ENCODE measurements at regions not wholly inside any gene's neighbourhood (a gene's known extent, or its start where the extent isn't known, plus 50 kb on each side); places are given as distances from the start of the nearest gene placed in this dataset.
"Not testable (repeated sequence)": the region's sequence is repeated elsewhere in the genome, so short reads cannot be mapped to it uniquely, and the experiment has no call there.

DNA sequence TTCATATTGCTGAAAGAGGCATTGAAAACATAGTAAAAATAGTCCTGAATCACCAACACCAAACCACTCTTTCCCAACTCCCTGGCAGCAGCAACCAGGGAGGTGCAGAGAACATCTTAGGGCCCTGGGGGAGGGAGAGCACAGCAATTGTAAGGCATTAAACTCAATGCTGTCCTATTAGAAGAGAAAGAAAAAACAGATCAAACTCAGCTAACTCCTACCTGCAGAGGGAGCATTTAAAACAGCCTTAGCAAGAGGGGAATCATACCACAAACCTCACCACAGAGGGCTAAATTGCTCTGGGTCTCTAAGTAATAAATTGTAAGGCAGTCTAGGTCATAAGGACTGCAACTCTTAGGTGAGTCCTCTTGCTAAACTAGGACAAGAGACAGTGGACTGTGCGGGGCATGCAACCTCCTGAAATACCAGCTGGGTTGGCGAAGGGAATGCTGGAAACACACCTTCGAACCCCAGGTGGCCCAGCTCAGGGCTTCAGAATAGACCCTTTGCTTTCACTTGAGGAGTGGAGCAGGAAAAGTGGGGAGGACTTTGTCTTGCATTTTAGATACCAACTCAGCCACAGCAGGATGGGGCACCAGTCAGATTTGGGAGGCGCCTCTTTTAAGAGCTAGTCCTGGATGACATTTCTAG lies 697.1 kb upstream of the FAT3 start:
- no peak for TF ChIP-seq CTCF (IDR thresholded peaks at IDR 0.05)
- no peak for DNase-seq (ENCODE audit: low spot score in 2 of 2)
- H3K4me3 ChIP-seq: no peak overlapping the region
- H3K9me3 ChIP-seq: no peaks in the 10 kb centered on the region
- no peak overlapping the region for H3K27ac ChIP-seq
- no peaks in the 10 kb centered on the region for H3K36me3 ChIP-seq
- H3K4me1 ChIP-seq: no peaks in the 10 kb centered on the region
- intact Hi-C loops (cut with DNase I): no loop called here
- no peaks in the 10 kb centered on the region for H3K27me3 ChIP-seq

DNA sequence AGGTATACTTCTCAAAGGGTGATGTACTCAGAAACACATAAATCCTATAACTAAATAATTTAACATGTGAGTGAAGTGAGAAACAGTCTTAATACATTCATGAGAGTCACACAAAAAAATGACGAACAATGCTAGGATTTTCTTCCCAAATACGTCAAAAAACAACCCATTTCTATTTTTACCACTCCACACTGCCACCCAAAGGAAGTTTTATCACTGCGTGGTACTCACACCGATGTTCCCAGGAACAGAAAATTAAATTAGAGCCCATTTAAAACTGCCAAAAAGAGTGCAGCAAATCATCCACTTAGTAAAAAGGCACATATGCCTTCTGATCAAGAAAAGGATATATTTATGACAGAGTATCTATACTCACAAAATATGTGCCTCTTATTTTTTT lies 710.9 kb upstream of the FAT3 start:
- no peak overlapping the region for H3K27ac ChIP-seq
- no peak for TF ChIP-seq CTCF (IDR thresholded peaks at IDR 0.05)
- intact Hi-C loops (cut with DNase I): no loop called here

GRCh38 chr11:91497847-91498246 lies 726.8 kb upstream of the FAT3 start:
- TF ChIP-seq CTCF (IDR thresholded peaks at IDR 0.05): no peak
- intact Hi-C loops (cut with DNase I): no loop called here
- no peak overlapping the region for H3K27ac ChIP-seq
- H3K4me1 ChIP-seq: no peaks in the 10 kb centered on the region
- no peaks in the 10 kb centered on the region for H3K36me3 ChIP-seq
- H3K4me3 ChIP-seq: no peak overlapping the region
- no peaks in the 10 kb centered on the region for H3K9me3 ChIP-seq
- DNase-seq (ENCODE audit: low spot score in 2 of 2): no peak
- no peaks in the 10 kb centered on the region for H3K27me3 ChIP-seq

More for the DNA sequence above, 710.9 kb upstream of the FAT3 start:
- no peaks in the 10 kb centered on the region for H3K9me3 ChIP-seq
- H3K36me3 ChIP-seq: no peaks in the 10 kb centered on the region
- DNase-seq (ENCODE audit: low spot score in 2 of 2): no peak
- H3K4me1 ChIP-seq: no peaks in the 10 kb centered on the region
- H3K27me3 ChIP-seq: no peaks in the 10 kb centered on the region
- H3K4me3 ChIP-seq: no peak overlapping the region

DNA sequence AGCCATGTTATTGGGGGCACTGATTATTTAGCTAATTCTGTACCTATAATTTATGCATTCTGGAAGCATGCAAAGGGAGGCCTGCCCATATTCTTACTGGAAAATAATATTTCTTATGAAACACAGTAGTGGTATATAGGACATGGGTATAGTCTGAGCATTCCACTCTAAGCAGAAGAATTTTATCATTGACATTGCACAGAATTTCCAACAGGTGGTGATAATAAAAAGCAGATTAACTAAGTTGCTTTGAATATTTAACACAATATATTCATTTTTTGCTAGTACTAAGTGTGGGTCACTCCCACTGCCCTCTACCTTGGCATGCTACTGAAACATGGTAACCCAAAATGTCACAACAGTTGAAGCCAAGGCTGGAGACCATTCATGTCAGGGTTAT lies 728.8 kb upstream of the FAT3 start:
- H3K4me3 ChIP-seq: no peak overlapping the region
- no peak overlapping the region for H3K27ac ChIP-seq
- H3K27me3 ChIP-seq: no peaks in the 10 kb centered on the region
- no peak for DNase-seq (ENCODE audit: low spot score in 2 of 2)
- no peaks in the 10 kb centered on the region for H3K9me3 ChIP-seq
- H3K4me1 ChIP-seq: no peaks in the 10 kb centered on the region
- no peak for TF ChIP-seq CTCF (IDR thresholded peaks at IDR 0.05)
- intact Hi-C loops (cut with DNase I): no loop called here
- no peaks in the 10 kb centered on the region for H3K36me3 ChIP-seq

DNA sequence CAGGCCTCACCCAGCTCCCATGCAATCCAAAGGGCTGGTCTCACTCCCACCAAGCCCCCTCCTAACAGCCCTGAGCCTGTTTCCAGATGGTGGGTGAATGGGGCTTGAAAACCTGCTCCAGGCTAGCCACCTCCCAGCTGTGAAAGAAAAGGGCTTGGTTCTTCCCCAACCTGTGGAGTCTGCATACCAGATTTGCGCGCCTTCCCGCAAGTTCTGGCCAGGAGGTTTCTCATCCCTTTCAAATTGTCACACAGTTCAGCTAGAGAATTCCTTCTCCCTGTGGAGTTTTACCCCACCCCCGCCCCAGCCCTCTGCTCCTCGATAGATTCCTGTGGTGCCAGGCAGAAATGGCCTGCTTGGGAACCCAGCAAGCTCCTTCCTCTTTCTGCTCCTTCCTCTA lies 734.6 kb upstream of the FAT3 start:
- DNase-seq (ENCODE audit: low spot score in 2 of 2): no peak
- Histone ChIP-seq H3K36me3 (no peaks in the 10 kb centered on the region), H3K4me3 (no peak overlapping the region), H3K4me1 (no peaks in the 10 kb centered on the region), H3K27ac (no peak overlapping the region), H3K9me3 (peaks cover 0 to 8% of the 10 kb centered on the region in 2 donors), H3K27me3 (no peaks in the 10 kb centered on the region)
- no peak for TF ChIP-seq CTCF (IDR thresholded peaks at IDR 0.05)
- intact Hi-C loops (cut with DNase I): no loop called here

DNA sequence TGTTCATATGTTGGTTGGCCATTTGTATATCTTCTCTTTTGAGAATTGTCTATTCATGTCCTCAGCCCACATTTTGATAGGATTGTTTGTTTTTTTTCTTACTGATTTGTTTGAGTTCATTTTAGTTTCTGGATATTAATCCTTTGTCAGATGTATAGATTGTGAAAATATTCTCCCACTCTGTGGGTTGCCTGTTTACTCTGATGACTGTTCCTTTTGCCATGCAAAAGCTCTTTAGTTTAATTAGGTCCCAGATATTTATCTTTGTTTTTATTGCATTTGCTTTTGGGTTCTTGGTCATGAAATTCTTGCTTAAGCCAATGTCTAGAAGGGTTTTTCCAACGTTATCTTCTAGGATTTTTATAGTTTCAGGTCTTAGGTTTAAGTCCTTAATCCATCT lies 740.7 kb upstream of the FAT3 start:
- intact Hi-C loops (cut with DNase I): not testable (repeated sequence)

GRCh38 chr11:91481875-91482274 lies 742.7 kb upstream of the FAT3 start:
- H3K4me1 ChIP-seq; H3K27ac ChIP-seq; H3K36me3 ChIP-seq; DNase-seq (ENCODE audit: low spot score in 2 of 2); H3K27me3 ChIP-seq; intact Hi-C loops (cut with DNase I); H3K4me3 ChIP-seq: not testable (repeated sequence)
- peaks cover 0 to 21% of the 10 kb centered on the region in 2 donors for H3K9me3 ChIP-seq

More for the DNA sequence above, 740.7 kb upstream of the FAT3 start:
- H3K27ac ChIP-seq; H3K27me3 ChIP-seq; H3K4me1 ChIP-seq; H3K36me3 ChIP-seq; H3K4me3 ChIP-seq; DNase-seq (ENCODE audit: low spot score in 2 of 2): not testable (repeated sequence)
- peaks cover 0 to 11% of the 10 kb centered on the region in 2 donors for H3K9me3 ChIP-seq

Measured in ascending aorta (tissue), 2 donors.